NOMO-1 (cell line): ENCODE measurements at regions not wholly inside any gene's neighbourhood (a gene's known extent, or its start where the extent isn't known, plus 50 kb on each side); places are given as distances from the start of the nearest gene placed in this dataset.
A peak's percentile ranks its signal among the peaks of the same experiment; 100 is the strongest.
"Not testable (repeated sequence)": the region's sequence is repeated elsewhere in the genome, so short reads cannot be mapped to it uniquely, and the experiment has no call there.

Experiments
- DNase-seq, 2 experiments: peaks; one replicate each; lab custom pipeline; 2025; ENCODE audit not compliant: unreplicated experiment in 2 of 2; lab: John Stamatoyannopoulos, UW

GRCh38 chr20:48531505-48531904 lies 296.3 kb downstream of the PREX1 start:
- no peak for DNase-seq

GRCh38 chr20:48530957-48531356 lies 296.8 kb downstream of the PREX1 start:
- DNase-seq = no peak

- no peak for DNase-seq
Measured at GRCh38 chr20:48528346-48528745, 299.5 kb downstream of the PREX1 start.

- no peak for DNase-seq
Measured at GRCh38 chr20:48527771-48528170, 300.0 kb downstream of the PREX1 start.

GRCh38 chr20:48526936-48527335 lies 300.9 kb downstream of the PREX1 start:
- DNase-seq = no peak

- DNase-seq = no peak
Measured at GRCh38 chr20:48525400-48525799, 302.4 kb downstream of the PREX1 start.

- DNase-seq = no peak
Measured at GRCh38 chr20:48524582-48524981, 303.2 kb downstream of the PREX1 start.

- DNase-seq = peak in 1 of 2 experiments; percentile 6
Measured at GRCh38 chr20:48523191-48523995, 304.4 kb downstream of the PREX1 start.

GRCh38 chr20:48521121-48521520 lies 306.7 kb downstream of the PREX1 start:
- no peak for DNase-seq

GRCh38 chr20:48516196-48516595 lies 311.6 kb downstream of the PREX1 start:
- not testable (repeated sequence) for DNase-seq

- DNase-seq = not testable (repeated sequence)
Measured at GRCh38 chr20:48514577-48514976, 313.2 kb downstream of the PREX1 start.

GRCh38 chr20:48512539-48512938 lies 315.3 kb downstream of the PREX1 start:
- not testable (repeated sequence) for DNase-seq

GRCh38 chr20:48505066-48505465 lies 322.7 kb downstream of the PREX1 start:
- not testable (repeated sequence) for DNase-seq

- DNase-seq = no peak
Measured at GRCh38 chr20:48503166-48503815, 324.5 kb downstream of the PREX1 start.

GRCh38 chr20:48502758-48503157 lies 325.0 kb downstream of the PREX1 start:
- DNase-seq = no peak

- no peak for DNase-seq
Measured at GRCh38 chr20:48502016-48502415, 325.8 kb downstream of the PREX1 start.

GRCh38 chr20:48500900-48501299 lies 326.9 kb downstream of the PREX1 start:
- DNase-seq = not testable (repeated sequence)

- not testable (repeated sequence) for DNase-seq
Measured at GRCh38 chr20:48498939-48499338, 328.9 kb downstream of the PREX1 start.

- not testable (repeated sequence) for DNase-seq
Measured at GRCh38 chr20:48498125-48498524, 329.7 kb downstream of the PREX1 start.

- no peak for DNase-seq
Measured at GRCh38 chr20:48493966-48494365, 333.8 kb downstream of the PREX1 start.

- not testable (repeated sequence) for DNase-seq
Measured at GRCh38 chr20:48493331-48493730, 334.5 kb downstream of the PREX1 start.

GRCh38 chr20:48492715-48493070 lies 335.1 kb downstream of the PREX1 start:
- no peak for DNase-seq
